Amniotic stem cell (primary cell): ENCODE measurements at regions not wholly inside any gene's neighbourhood (a gene's known extent, or its start where the extent isn't known, plus 50 kb on each side); places are given as distances from the start of the nearest gene placed in this dataset.
"Not testable (repeated sequence)": the region's sequence is repeated elsewhere in the genome, so short reads cannot be mapped to it uniquely, and the experiment has no call there.

Experiments used
- DNase-seq: peaks from one replicate; lab custom pipeline; 2025; lab: John Stamatoyannopoulos, UW

DNA sequence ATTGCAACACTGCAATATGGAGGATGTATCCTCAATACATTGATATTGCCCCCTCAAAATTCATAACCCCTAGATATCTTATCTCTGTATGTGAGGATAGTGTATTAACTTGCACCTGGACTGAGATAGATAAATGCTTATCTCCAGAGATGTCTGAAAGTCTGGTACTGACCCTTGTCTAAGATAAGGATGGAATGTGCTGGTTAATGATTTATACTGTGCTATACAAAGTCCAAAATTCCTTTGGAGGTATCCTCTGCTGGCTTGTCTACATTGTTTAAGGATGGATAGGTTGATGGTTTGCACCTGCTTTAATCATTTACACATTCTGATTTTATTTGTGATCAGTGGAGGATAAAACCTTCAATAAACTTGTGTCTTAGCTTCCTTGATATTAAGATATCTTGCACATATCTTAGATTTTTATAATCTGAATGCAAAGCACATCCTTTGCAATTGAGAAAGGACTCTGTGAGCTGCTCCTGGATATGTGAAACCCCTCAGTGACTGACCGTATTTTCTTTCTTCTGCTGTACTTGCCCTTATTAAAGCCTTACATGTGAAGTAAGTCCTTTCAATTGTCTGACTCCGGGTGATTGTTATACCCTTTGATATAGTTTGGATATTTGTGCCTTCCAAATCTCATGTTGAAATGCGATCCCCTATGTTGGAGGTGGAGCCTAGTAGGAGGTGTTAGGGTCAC is 430.3 kb upstream of the MAOA start:
- no peak for DNase-seq

DNA sequence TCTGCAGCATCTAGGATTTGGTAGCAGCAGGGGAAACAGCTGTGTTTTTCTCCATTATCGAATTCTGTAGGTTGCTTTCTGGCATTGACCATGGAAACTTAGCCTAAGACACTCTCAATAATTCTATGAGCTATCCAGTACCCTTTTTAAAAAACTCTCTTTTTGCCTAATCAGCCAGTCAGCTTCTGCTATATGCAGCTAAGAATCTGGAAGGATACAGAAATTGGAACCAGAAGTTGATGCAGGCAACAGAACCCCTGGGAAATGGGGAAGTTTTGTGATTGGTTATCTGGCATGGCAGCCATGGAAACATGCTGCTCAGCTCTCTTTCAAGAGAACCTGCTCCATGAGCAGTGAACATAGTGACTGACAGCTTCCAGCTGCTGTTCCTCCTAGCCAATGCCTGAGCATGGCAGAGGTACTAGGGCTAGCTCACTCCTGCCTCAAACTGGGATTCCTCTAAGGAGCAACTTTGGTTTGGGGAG is 417.6 kb upstream of the MAOA start:
- DNase-seq, result no peak

DNA sequence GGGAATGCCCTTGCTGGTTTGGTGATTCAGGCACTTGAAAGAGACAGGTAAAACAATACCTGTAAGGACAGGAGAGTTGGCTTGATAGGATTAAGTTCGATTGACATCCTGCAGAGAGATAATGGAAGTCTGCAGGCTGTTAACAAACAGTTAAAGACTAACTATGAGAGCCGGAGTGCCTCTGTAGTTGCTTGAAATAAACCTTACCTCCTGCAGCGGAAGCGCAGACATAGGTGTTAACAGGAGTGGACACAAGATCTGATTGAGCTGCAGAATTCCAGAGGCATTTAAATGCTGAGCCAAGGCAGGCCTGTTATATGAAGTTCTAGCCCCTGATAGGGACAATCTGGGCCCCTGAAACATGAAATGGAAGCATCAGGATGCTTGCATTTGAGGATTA is 416.7 kb upstream of the MAOA start:
- DNase-seq, result no peak

DNA sequence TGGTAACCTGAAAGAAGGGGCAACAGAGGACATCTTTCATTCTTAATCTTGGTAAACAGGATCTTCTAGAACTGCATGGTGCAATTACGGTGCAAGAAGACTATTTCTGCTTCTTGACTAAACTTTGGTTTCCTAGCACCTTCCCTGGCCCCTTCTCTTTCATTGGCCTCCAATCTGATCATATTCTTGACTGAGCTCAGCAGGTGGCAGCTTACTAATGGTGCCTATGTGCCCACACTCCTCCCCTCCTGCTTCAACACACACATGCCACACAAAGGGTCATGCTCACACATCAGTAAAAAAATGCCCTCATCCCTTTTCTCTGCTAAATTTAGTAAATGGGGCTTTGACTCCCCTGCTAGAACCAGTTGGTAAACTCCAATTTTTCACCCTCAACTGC is 400.5 kb upstream of the MAOA start:
- DNase-seq, result no peak

DNA sequence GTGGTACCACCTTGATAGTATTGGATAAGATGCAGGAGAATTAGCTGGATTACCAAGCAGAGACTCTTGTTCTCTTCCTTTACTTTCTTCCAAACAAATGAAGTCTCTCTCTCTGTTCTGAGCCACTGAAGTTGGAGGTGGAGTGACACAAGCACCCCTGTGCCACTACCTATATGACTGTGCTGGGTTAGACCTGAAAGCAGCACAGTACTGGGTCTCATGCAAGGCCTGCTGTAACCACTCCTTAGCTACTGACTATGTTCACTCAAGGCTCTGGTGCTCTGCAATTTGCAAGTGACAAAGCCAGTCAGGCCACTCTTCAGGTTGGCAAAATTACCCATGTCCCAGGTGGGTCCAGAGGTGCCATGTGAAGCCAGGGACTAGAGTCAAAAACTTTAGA is 389.6 kb upstream of the MAOA start:
- DNase-seq, result no peak

DNA sequence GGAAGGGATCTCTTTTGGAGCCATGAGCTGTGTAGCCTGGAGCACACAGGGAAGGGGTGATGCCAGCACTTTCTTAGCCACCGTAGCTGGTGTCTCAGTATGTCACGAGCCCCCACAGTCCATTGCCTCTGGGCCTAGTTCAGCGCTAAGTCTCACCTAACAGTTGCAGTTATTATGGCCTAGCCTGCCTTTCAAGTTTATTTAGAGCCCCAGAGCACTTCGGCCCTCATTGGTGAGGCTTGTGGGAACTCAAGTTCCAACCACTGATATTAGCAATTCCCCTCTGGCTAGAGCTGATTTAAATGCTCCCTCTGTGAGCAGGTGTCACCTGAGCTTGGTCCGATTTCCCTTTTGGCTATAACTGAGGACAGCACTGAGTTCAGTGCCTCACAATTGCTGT is 388.4 kb upstream of the MAOA start:
- DNase-seq, result no peak

DNA sequence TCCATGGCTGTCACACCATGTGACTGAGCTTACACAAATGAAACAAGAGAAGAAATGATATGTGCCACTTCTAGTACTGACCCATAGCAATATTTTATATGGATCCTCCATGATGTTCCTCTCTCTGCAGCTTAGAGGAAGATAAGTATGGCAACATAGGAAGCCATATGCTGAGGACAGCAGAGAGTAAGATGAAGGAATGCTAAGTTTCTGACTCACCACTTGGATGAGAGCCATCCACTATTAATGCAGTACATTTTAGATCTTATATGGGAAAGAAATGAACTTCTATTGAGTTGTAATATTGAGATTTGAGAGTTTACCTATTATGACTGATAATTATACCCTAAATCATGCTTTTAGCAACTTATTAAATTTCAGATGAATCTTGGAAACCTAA is 386.9 kb upstream of the MAOA start:
- no peak for DNase-seq

DNA sequence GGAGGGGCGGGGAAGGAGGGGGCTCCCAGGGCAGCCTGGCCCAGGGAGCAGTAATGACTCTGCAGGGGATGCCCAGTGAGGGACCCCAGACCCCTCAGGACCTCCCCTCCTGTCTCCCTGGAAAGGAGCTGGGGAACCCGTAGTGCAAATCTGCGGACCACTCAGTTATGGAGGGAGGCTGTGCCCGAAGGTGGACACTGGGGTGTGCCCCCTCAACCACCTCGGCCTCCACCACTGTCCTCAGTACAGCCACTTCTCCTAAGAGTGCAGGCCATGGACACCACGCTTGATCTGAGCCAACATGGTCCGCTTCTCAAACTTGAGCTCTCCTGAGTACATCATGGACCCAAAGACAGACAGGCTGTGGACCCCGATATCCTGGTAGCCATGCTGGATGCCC is 378.2 kb upstream of the MAOA start:
- no peak for DNase-seq

DNA sequence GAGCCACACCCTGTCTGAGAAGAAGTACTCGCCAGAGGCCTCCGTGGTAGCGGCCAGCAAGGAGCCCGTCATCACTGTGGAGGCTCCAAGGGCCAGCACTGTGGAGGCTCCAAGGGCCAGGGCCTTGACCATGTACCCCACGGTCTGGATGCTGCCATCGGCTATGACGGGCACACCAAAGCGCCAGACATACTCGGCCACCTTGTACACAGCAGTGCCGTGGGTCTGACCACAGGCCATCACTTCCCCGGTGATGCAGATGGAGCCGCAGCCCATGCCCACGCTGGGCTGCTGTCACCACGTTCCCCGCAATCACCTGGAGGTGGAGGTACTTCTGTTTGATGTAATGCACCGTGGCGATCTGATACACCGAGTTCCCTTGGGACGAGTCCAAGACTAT is 377.7 kb upstream of the MAOA start:
- DNase-seq, result no peak

DNA sequence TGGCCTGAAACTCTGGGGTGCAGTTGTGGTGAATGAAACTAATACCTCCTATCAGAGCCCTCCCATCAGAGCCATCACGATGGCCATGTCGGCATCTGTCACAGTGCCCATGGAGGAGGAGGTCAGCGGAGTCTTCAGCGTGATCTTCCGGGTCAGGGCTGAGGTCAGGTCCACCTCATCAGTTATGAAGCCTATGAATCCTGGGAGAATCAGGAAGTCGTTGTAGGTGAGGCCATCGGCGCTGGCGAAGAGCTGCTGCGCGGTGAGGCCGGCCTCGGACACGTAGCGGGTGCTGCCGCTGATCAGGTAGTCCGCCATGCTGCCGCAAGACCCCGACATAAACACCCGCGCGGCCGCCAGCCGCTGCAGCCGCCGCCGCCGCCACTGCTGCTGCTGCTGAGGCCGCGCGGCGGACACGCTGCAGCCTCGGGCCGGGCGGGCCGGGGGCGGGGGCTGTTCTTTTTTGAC is 376.7 kb upstream of the MAOA start:
- no peak for DNase-seq

DNA sequence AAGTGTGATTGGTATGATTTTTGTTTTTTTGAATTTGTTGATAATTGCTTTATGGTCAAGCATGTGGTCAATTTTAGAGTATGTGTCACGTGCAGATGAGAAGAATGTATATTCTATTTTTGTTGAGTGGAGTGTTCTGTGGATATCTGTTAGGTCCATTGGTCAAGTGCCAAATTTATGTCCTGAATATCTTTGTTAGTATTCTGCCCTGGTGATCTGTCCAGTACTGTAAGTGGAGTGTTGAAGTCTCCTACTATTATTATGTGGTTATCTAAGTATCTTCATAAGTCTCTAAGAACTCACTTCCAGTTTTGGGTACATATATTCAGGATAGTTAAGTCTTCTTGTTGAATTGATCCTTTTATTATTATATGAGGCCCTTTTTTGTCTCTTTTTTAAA is 372.9 kb upstream of the MAOA start:
- DNase-seq, result no peak

DNA sequence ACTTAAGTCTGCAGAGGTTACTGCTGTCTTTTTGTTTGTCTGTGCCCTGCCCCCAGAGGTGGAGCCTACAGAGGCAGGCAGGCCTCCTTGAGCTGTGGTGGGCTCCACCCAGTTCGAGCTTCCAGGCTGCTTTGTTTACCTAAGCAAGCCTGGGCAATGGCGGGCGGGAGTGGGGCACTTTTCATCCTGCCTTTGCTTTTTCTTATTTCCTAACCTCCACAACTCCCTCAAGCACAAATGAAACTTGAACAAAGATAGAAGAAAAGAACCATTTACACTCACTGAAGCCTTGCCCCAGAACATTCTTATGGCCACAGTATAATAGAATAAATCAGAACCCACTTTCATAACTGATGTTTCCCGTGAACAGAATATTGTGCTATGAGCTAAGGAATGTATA is 344.5 kb upstream of the MAOA start:
- not testable (repeated sequence) for DNase-seq

DNA sequence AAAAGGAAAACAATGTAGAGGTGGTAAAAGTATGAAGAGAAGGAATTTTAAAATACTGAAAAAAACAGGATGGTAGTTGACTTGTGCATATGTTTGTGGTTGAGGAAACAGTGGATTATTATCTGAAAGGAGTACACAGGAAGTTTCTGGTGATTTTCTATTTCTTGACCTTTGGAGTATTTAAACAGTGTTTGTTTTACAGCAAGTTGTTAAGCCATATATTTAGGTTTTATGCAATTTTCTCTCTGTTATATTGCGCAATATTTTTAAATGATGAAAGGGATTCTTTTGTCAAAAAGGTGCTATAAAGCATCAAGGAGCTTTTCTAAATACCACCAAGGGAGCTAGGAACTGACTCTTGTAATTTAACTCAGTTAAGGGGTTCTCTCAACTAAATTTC is 343.1 kb upstream of the MAOA start:
- no peak for DNase-seq

DNA sequence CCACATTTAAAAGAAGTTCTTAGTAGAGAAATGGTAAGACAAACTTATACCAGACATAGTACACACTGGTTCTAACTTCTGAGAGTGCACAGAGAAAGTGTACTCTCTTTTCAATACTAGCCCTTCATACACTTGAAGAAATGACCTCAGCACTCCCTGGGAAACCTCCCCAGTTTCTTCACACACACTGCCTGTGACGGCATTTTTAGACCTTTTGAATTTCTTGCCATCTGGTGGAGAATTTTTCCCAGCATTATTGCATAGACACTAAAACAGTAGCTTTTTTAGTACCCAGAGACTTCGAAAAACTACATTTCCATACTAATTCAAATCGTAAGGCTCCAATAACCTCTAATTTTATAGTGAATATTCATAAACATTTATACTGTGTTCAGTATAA is 341.6 kb upstream of the MAOA start:
- no peak for DNase-seq

DNA sequence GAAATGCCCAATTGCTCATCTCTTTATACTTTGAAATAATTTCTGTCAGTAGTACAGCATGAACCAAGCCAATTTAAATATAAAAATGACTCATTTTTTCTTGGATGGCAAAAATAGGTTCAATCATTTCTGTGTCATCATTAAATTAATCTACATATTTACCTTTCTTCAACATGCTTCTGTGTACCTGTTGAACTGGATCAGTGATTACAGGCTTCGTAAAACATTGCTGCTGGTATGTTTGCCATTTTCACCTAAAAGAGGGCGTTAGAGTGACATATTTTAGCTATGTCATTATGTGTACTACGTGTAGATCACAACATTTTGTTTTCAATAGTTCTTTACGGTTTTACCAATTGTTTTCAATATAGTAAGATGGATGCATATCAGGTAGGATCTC is 340.5 kb upstream of the MAOA start:
- no peak for DNase-seq

DNA sequence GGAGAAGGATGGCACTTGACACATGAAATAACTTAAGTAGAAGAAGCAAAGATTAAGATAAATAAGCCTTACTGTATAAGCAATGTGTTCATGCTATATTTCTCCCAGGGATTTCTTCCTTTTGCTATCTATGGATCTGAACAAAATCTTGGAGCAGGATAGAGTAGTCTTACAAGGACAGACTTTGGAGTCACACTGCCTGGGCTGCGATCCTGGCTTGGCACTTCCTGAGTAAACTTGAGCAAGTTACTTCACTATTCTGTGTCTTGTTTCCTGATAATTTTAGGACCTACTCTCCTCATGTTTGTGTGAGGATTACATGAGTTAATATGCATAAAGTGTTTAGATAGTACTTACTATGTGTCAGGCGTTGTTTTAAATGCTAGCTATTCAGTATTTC is 340.0 kb upstream of the MAOA start:
- DNase-seq, result no peak

DNA sequence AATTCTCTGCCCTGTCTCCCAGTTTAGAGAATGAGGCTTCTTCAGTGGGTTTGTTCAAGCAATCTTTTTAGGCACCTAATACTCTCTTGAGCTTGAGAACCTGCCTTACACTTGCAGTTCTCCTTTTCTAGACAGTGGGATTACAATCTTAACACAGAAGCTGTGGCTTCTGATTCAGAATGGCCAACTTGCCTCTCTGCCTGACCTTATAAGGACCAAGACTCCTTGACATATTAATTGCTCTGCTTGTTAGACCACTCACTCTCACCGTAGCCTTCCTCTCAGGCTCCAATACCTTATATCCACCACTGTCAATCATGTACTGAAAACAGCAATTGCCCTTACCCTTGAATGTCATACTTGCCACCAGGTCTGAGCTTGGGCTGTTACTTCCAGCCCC is 338.7 kb upstream of the MAOA start:
- DNase-seq, result no peak

DNA sequence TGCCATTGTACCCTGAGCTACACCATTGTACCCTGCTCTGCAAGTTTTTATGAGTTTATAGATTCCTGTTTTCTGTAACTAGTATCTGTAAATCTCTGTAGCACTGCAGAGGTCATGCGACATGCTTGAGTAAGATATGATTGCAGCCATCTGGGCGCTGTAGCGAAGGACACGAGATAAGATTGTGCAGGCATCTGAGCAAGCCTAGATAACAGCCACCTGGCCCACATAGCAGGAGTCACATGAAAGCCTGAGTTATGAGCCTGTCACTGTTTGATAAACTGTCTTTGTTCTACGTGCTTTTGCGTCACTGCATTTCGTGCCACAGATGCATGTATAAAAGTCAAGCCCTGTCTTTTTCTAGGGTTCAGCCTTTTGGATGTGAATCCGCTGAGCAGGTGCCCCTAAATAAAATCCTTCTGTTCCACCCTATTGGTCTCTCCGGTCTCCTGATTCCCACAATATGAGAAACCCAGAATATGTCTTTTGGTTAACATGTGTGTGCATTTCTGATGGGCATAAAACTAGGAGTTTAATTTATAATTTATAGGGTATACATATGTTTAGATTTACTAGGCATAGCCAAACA is 327.6 kb upstream of the MAOA start:
- no peak for DNase-seq

DNA sequence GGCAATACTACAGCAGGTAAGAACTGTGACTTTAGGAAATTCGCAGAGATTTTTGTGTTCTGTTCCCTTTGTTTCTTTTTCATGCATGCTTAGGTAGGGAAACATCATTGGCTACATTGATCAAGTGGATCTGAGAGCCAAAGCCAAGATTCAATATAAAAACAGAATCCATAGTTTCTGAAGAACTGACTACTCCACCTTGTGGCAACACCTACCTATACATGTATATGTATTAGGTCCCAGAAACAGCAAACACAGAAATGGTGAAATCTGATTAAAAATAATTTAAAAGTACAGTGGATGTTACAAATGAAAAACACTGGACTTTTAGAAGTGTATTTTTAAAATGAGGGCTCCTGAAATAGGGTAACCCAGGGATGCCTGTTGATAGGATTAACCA is 322.6 kb upstream of the MAOA start:
- no peak for DNase-seq

DNA sequence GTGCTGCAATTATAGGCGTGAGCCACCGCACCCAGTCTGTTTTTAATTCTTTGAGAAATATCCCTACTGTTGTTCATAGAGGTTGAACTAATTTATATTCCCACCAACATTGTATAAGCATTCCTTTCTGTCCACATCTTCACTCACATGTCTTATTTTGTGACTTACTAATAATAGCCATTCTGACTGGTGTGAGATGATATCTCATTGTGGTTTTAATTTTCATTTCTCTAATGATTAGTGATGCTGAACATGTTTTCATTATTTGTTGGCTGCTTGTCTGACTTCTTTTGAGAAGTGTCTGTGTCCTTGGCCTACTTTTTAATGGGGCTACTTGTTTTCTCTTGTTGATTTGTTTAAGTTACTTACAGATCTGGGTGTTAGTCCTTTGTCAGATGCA is 310.9 kb upstream of the MAOA start:
- DNase-seq, result no peak

DNA sequence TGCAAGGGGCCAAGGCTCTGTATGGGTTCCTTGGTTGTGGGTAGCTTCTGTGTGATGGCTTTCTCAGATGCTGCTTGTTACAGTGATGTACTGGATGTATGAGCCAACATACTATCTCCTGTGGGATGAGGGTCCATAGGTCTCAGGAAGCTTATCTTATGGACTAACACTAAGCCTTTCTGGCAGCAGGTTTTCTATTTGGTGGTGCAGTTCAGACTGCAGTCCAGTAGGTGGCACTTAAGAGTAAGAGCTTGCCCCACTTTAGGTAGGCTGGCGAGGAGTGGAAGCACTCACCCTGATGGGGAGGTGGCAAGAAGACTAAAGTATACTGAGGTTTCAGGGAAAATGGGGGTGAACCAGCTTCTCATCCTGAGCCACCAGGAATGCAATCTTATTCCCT is 306.7 kb upstream of the MAOA start:
- no peak for DNase-seq

DNA sequence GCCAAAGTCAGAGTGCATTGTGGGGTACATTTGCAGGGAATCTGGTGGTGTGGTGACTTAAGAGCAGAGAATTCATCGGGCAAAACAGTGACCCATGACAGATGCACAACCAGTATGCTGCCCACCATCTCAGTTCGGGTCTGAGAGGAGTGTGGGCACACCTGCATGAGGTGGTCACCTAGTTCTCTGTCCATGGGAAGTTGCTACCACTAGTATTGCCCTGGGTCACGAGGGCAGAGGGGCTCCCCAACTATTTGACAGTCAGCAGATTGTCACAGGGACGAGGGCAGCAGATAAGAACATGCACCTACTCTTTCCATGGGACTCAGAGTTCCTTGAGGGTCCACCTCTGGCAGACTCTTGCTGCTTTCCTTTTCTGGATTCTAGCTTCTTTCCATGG is 305.2 kb upstream of the MAOA start:
- DNase-seq, result no peak

DNA sequence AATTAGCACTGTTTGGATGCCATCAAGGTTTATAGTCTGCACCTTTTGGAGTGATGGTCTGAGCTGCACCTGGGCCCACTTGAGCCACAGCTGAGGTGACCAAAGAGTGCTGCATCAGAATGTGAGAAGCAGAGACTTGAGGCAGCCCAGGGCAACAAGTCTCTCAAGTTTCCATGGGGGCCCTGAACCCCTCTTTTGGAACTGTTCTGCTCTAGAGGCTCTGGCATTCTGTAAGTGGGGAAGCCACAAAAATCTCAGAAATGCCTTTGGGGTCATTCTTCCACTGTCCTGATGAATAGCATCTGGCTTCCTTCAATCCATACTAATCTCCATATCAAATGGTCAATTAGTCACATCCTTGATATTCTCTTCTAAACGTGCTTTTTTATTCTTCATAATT is 298.4 kb upstream of the MAOA start:
- DNase-seq, result no peak

DNA sequence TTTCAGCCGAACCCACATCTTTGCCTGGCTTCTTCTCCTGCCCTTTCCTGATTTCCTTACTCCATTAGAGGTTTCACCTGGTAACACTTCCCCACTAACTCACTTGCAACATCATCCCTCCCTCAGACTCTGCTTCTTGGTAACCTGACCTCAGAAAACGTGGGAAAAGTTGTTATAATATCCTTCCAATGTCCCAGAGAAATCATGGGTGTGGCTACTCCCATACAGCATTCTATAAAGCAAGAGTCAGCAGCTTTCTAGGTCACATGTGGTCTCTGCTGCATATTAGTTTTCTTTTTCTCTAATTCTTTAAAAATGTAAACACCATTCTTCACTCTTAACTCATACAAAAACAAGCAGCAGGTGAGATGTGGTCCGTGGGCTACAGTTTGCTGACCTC is 283.1 kb upstream of the MAOA start:
- DNase-seq, result no peak
